Neural cell (in vitro differentiated cells): ENCODE measurements at regions not wholly inside any gene's neighbourhood (a gene's known extent, or its start where the extent isn't known, plus 50 kb on each side); places are given as distances from the start of the nearest gene placed in this dataset.

Experiments used
- H2AFZ ChIP-seq: fragments of 200-600, 300-800 bp; sonication (generic), shearing (Covaris generic); 2 replicates; pipeline ENCODE4 v1.6.0; 2014; ENCODE audit warnings: low read depth, mild to moderate bottlenecking, antibody characterized with exemption, low read length, moderate library complexity
- H3F3A ChIP-seq: fragments of 200-600 bp; shearing (Covaris generic); 2 replicates; pipeline ENCODE4 v1.6.1; 2016; ENCODE audit warnings: mild to moderate bottlenecking, moderate library complexity, mixed read lengths, antibody characterized with exemption, low read length; ENCODE audit not compliant: insufficient read depth, poor library complexity, severe bottlenecking
- H3K27ac ChIP-seq: fragments of 200-600, 300-800 bp; sonication (generic), shearing (Covaris generic); 2 replicates; pipeline ENCODE4 v1.5.1; 2014; ENCODE audit warnings: mild to moderate bottlenecking, low read length, moderate library complexity
- H3K27me3 ChIP-seq: fragments of 300-800, 200-600 bp; sonication (generic), shearing (Covaris generic); 2 replicates; pipeline ENCODE4 v1.6.0; 2014; ENCODE audit warnings: mild to moderate bottlenecking, low read depth, low read length, moderate library complexity; ENCODE audit not compliant: insufficient read depth
- H3K36me3 ChIP-seq: fragments of 300-800, 200-600 bp; sonication (generic), shearing (Covaris generic); 2 replicates; pipeline ENCODE4 v1.5.1; 2014; ENCODE audit warnings: mild to moderate bottlenecking, antibody characterized with exemption, low read length, moderate library complexity; ENCODE audit not compliant: insufficient read depth
- H3K4me2 ChIP-seq: fragments of 300-800, 200-600 bp; sonication (generic), shearing (Covaris generic); 2 replicates; pipeline ENCODE4 v1.6.0; 2014; ENCODE audit warnings: mild to moderate bottlenecking, low read length
- H3K4me3 ChIP-seq: fragments of 300-800, 200-600 bp; sonication (generic), shearing (Covaris generic); 2 replicates; pipeline ENCODE4 v1.5.1; 2014; ENCODE audit warnings: mild to moderate bottlenecking, low read length, moderate library complexity
- H3K79me2 ChIP-seq: fragments of 200-600 bp; shearing (Covaris generic); replicated peaks from 2 replicates; pipeline ENCODE4 v1.6.0; 2014; ENCODE audit warnings: mild to moderate bottlenecking, low read length, moderate library complexity; ENCODE audit not compliant: insufficient read depth
- H3K9ac ChIP-seq: fragments of 300-800, 200-600 bp; sonication (generic), shearing (Covaris generic); 2 replicates; pipeline ENCODE4 v1.6.1; 2016; ENCODE audit warnings: mild to moderate bottlenecking, low read length, mixed read lengths
- H3K9me2 ChIP-seq: fragments of 200-600 bp; shearing (Covaris generic); 2 replicates; pipeline ENCODE4 v1.6.1; 2016; ENCODE audit warnings: mild to moderate bottlenecking, low read length, mixed read lengths; ENCODE audit not compliant: insufficient read depth
- H3K9me3 ChIP-seq: fragments of 200-600, 300-800 bp; sonication (generic), shearing (Covaris generic); 2 replicates; pipeline ENCODE4 v1.6.1; 2016; ENCODE audit warnings: mild to moderate bottlenecking, mixed run types, low read length, moderate library complexity, mixed read lengths
- H4K20me1 ChIP-seq: fragments of 200-600 bp; shearing (Covaris generic); 2 replicates; pipeline ENCODE4 v1.6.1; 2016; ENCODE audit warnings: mild to moderate bottlenecking, mixed run types; ENCODE audit not compliant: insufficient read depth
- CTCF ChIP-seq: fragments of 450-650 bp; IDR thresholded peaks from 2 replicates; pipeline ENCODE4 v1.5.1; 2014; ENCODE audit warnings: antibody characterized with exemption, mild to moderate bottlenecking, moderate library complexity; ENCODE audit not compliant: poor library complexity, severe bottlenecking
- EP300 ChIP-seq: fragments of 450-650 bp; conservative IDR thresholded peaks from 2 replicates; pipeline ENCODE4 v1.6.1; 2014; ENCODE audit warnings: antibody characterized with exemption, mild to moderate bottlenecking, moderate library complexity; ENCODE audit not compliant: poor library complexity, severe bottlenecking
- EZH2 ChIP-seq: fragments of 200-600, 300-800 bp; shearing (Covaris generic), sonication (generic); IDR thresholded peaks from 2 replicates; pipeline ENCODE4 v1.6.1; 2014; ENCODE audit warnings: antibody characterized with exemption, low read length, borderline replicate concordance, mild to moderate bottlenecking; ENCODE audit not compliant: insufficient read depth, poor library complexity, severe bottlenecking
- MXI1 ChIP-seq: fragments of 450-650 bp; conservative IDR thresholded peaks from 2 replicates; pipeline ENCODE4 v1.6.1; 2014; ENCODE audit warnings: antibody characterized with exemption, mild to moderate bottlenecking; ENCODE audit not compliant: poor library complexity, severe bottlenecking
- POLR2AphosphoS5 ChIP-seq: IDR thresholded peaks from 2 replicates; pipeline ENCODE4 v1.6.1; 2012
- RAD21 ChIP-seq: fragments of 450-650 bp; conservative IDR thresholded peaks from 2 replicates; pipeline ENCODE4 v1.6.1; 2014; ENCODE audit warnings: antibody characterized with exemption, mild to moderate bottlenecking, moderate library complexity
- REST ChIP-seq: IDR thresholded peaks from 2 replicates; pipeline ENCODE4 v1.6.1; 2012; ENCODE audit warnings: borderline replicate concordance
- SMC3 ChIP-seq: fragments of 450-650 bp; conservative IDR thresholded peaks from 2 replicates; pipeline ENCODE4 v1.6.1; 2014; ENCODE audit warnings: antibody characterized with exemption, mild to moderate bottlenecking, moderate library complexity; ENCODE audit not compliant: poor library complexity
- TAF1 ChIP-seq: IDR thresholded peaks from 2 replicates; pipeline ENCODE4 v1.6.1; 2012; ENCODE audit warnings: low read depth

GRCh38 chr4:19819737-19820136 is 432.0 kb upstream of the SLIT2 start:
- H2AFZ ChIP-seq: no peak overlapping the region
- no peaks in the 10 kb centered on the region for H3K36me3 ChIP-seq
- no peaks in the 10 kb centered on the region for H3K79me2 ChIP-seq
- no peaks in the 10 kb centered on the region for H3K27me3 ChIP-seq
- no peak overlapping the region for H3K9ac ChIP-seq
- no peaks in the 10 kb centered on the region for H3K9me2 ChIP-seq
- H3F3A ChIP-seq: no peaks in the 10 kb centered on the region
- H3K27ac ChIP-seq: no peak overlapping the region
- no peaks in the 10 kb centered on the region for H3K9me3 ChIP-seq
- no peaks in the 10 kb centered on the region for H4K20me1 ChIP-seq
- no peak overlapping the region for H3K4me3 ChIP-seq
- TF ChIP-seq REST (no peak), CTCF (no peak), EP300 (no peak)
- no peak overlapping the region for H3K4me2 ChIP-seq

GRCh38 chr4:19809989-19810388 is 441.7 kb upstream of the SLIT2 start:
- no peaks in the 10 kb centered on the region for H4K20me1 ChIP-seq
- no peak overlapping the region for H3K27ac ChIP-seq
- no peaks in the 10 kb centered on the region for H3K9me2 ChIP-seq
- no peak overlapping the region for H3K4me3 ChIP-seq
- H3K9me3 ChIP-seq: no peaks in the 10 kb centered on the region
- no peaks in the 10 kb centered on the region for H3K79me2 ChIP-seq
- TF ChIP-seq MXI1: no peak
- TF ChIP-seq REST: no peak
- TF ChIP-seq CTCF: no peak
- no peak for TF ChIP-seq POLR2AphosphoS5
- no peak for TF ChIP-seq EP300
- TF ChIP-seq RAD21: no peak
- TF ChIP-seq SMC3: no peak
- TF ChIP-seq TAF1: no peak
- TF ChIP-seq EZH2: no peak
- no peak overlapping the region for H3K9ac ChIP-seq
- H3F3A ChIP-seq: no peaks in the 10 kb centered on the region
- no peak overlapping the region for H3K4me2 ChIP-seq
- no peak overlapping the region for H2AFZ ChIP-seq
- no peaks in the 10 kb centered on the region for H3K36me3 ChIP-seq
- no peaks in the 10 kb centered on the region for H3K27me3 ChIP-seq
